ENCODE measurements at regions not wholly inside any gene's neighbourhood (a gene's known extent, or its start where the extent isn't known, plus 50 kb on each side); places are given as distances from the start of the nearest gene placed in this dataset.

- peaks cover 29 to 31% of the 10 kb centered on the region in 2 experiments; a peak in 3 of 4 replicates for H3K4me1 ChIP-seq (ENCODE audit: control insufficient read depth in 1 of 2, insufficient read depth in 2 of 2, low read depth in 1 of 2, low read length in 1 of 2)
Measured at GRCh38 chr10:78332657-78333056, 299.0 kb downstream of the RPS24 start.

More at GRCh38 chr10:78332657-78333056, 299.0 kb downstream of the RPS24 start:
- no peak overlapping the region for H3K4me3 ChIP-seq (ENCODE audit: low read depth in 2 of 2, low read length in 1 of 2)
- TF ChIP-seq USF2 (IDR thresholded peaks at IDR 0.05; ENCODE audit: borderline replicate concordance, low read depth, low read length) (no peak), SIN3A (IDR thresholded peaks at IDR 0.05; ENCODE audit: borderline replicate concordance, low read depth, low read length) (no peak), SMC3 (IDR thresholded peaks at IDR 0.05; ENCODE audit: low read depth, low read length) (no peak), PBX3 (IDR thresholded peaks at IDR 0.05) (no peak), REST (IDR thresholded peaks at IDR 0.05; ENCODE audit: low read depth, low read length) (no peak), MEF2A (IDR thresholded peaks at IDR 0.05; ENCODE audit: borderline replicate concordance, low read depth) (no peak), USF1 (IDR thresholded peaks at IDR 0.05; ENCODE audit: borderline replicate concordance, low read depth) (no peak), RCOR1 (IDR thresholded peaks at IDR 0.05; ENCODE audit: low read length) (no peak)
- no peaks in the 10 kb centered on the region for H3K27me3 ChIP-seq (ENCODE audit: insufficient read depth)
- no peaks in the 10 kb centered on the region for H4K20me1 ChIP-seq (ENCODE audit: insufficient read depth)
- ChIA-PET CTCF (interaction anchor here (1.2 kb wide), 1 partner anchor 28 kb away, joined by 3 read pairs; no protein-coding TSS in a partner anchor), POLR2A (no interaction called here)
- no peaks in the 10 kb centered on the region for H3K79me2 ChIP-seq (ENCODE audit: insufficient read depth)
- DNase-seq = no peak
- no peak overlapping the region for H2AFZ ChIP-seq (ENCODE audit: low read depth)
- no peak overlapping the region for H3K4me2 ChIP-seq
- no peaks in the 10 kb centered on the region for H3K36me3 ChIP-seq (replicated peaks in 1 of 2; ENCODE audit: control insufficient read depth in 1 of 2, insufficient read depth in 2 of 2, low read length in 1 of 2)
- H3K27ac ChIP-seq (ENCODE audit: low read depth in 2 of 2, low read length in 1 of 2) = no peak overlapping the region; a peak in 1 of 4 replicates
- no peaks in the 10 kb centered on the region for H3K9me3 ChIP-seq
- no peaks in the 10 kb centered on the region for H3K9me2 ChIP-seq
- no peak overlapping the region for H3K9ac ChIP-seq
- peaks cover 24% of the 10 kb centered on the region for H3F3A ChIP-seq (replicated peaks; ENCODE audit: insufficient read depth)
